ENCODE measurements at regions not wholly inside any gene's neighbourhood (a gene's known extent, or its start where the extent isn't known, plus 50 kb on each side); places are given as distances from the start of the nearest gene placed in this dataset.

GRCh38 chr6:80488190-80488589 is 381.7 kb downstream of the BCKDHB start:
- no peak overlapping the region for H3K4ac ChIP-seq (replicated peaks; ENCODE audit: insufficient read length, low read depth, low read length)
- CTCF ChIA-PET (ENCODE audit: partially characterized antibody) = no interaction called here
- FAIRE-seq = no peak
- no peak overlapping the region for H3K27ac ChIP-seq (ENCODE audit: low read depth, low read length)
- no peak overlapping the region for H3K4me2 ChIP-seq (ENCODE audit: insufficient read depth in 1 of 2, low read depth in 2 of 2, low read length in 2 of 2)
- WGBS, 2 experiments (ENCODE audit: extremely low coverage in 1 of 2, insufficient coverage in 1 of 2, insufficient read length in 1 of 2, insufficient replicate concordance in 2 of 2, low coverage in 1 of 2, low lambda C conversion rate in 2 of 2, missing lambda C conversion rate in 1 of 2) = 78% methylated on average over 2 of the region's 2 CpGs; no CpG with 5 or more reads in 1 of the 2 experiments
- H3K27me3 ChIP-seq (replicated peaks in 1 of 4; ENCODE audit: control insufficient read depth in 3 of 4, extremely low read depth in 1 of 4, insufficient read depth in 3 of 4, low read length in 3 of 4) = no peaks in the 10 kb centered on the region
- no peak overlapping the region for H3K9ac ChIP-seq (replicated peaks in 1 of 4; ENCODE audit: extremely low read depth in 1 of 4, low read depth in 3 of 4, low read length in 3 of 4)
- H2BK15ac ChIP-seq (ENCODE audit: low read length) = no peak overlapping the region
- H3K18ac ChIP-seq (ENCODE audit: extremely low read depth, low read length) = no peak overlapping the region
- no peak overlapping the region for H2BK5ac ChIP-seq (ENCODE audit: low read depth, low read length)
- POLR2A ChIA-PET (ENCODE audit: partially characterized antibody) = no interaction called here
- no peaks in the 10 kb centered on the region for H3K23me2 ChIP-seq (ENCODE audit: low read depth, low read length)
- H2BK120ac ChIP-seq (replicated peaks; ENCODE audit: low read depth, low read length) = no peak overlapping the region
- H2AK5ac ChIP-seq (ENCODE audit: low read depth, low read length) = no peak overlapping the region
- no peak overlapping the region for H2BK20ac ChIP-seq (ENCODE audit: low read length)
- H3K36me3 ChIP-seq (ENCODE audit: control insufficient read depth in 2 of 4, insufficient read depth in 4 of 4, low read length in 3 of 4) = no peaks in the 10 kb centered on the region
- no peaks in the 10 kb centered on the region for H3K79me2 ChIP-seq (ENCODE audit: control insufficient read depth in 1 of 2, insufficient read depth in 2 of 2, low read length in 2 of 2)
- DNase-seq (ENCODE audit: low read depth in 1 of 2, low spot score in 2 of 2) = no peak
- H3K56ac ChIP-seq (replicated peaks; ENCODE audit: insufficient read length, low read depth, low read length) = no peak overlapping the region
- no peaks in the 10 kb centered on the region for H3K79me1 ChIP-seq (ENCODE audit: low read depth, low read length)
- H4K91ac ChIP-seq (replicated peaks; ENCODE audit: insufficient read length, low read length) = no peak overlapping the region
- H2BK12ac ChIP-seq (ENCODE audit: low read depth, low read length) = no peak overlapping the region
- no peak overlapping the region for H4K8ac ChIP-seq (ENCODE audit: extremely low read depth, insufficient read depth, low read length)
- H3K14ac ChIP-seq (ENCODE audit: insufficient read length) = no peak overlapping the region
- TF ChIP-seq HDAC6 (IDR thresholded peaks at IDR 0.05; ENCODE audit: low read depth, low read length) (no peak), RBBP5 (IDR thresholded peaks at IDR 0.05; ENCODE audit: borderline replicate concordance, low read depth, low read length) (no peak), NRF1 (IDR thresholded peaks at IDR 0.05; ENCODE audit: low read depth, low read length) (no peak), CBX5 (IDR thresholded peaks at IDR 0.05; ENCODE audit: low read depth, low read length) (no peak)
- H4K5ac ChIP-seq (ENCODE audit: insufficient read length, low read depth, low read length) = no peak overlapping the region
- no peaks in the 10 kb centered on the region for H3K4me1 ChIP-seq (replicated peaks in 1 of 4; ENCODE audit: control insufficient read depth in 3 of 4, insufficient read depth in 4 of 4, low read length in 3 of 4)
- H4K20me1 ChIP-seq (replicated peaks in 1 of 2; ENCODE audit: control insufficient read depth in 1 of 2, insufficient read depth in 2 of 2, low read length in 2 of 2) = no peaks in the 10 kb centered on the region
- H3K23ac ChIP-seq (ENCODE audit: insufficient read length) = no peak overlapping the region
- H3K9me3 ChIP-seq (ENCODE audit: insufficient read depth in 2 of 2, low read depth in 1 of 2, low read length in 1 of 2) = no peaks in the 10 kb centered on the region
- no peak overlapping the region for H2AFZ ChIP-seq (ENCODE audit: low read length)
- no peak overlapping the region for H3K4me3 ChIP-seq (ENCODE audit: extremely low read depth in 1 of 4, insufficient read depth in 2 of 4, low read depth in 3 of 4, low read length in 4 of 4)

Measured in H1 (cell line).